NOMO-1 treated with dmso at 0.1 percent for 144 hours (cell line): ENCODE measurements at regions not wholly inside any gene's neighbourhood (a gene's known extent, or its start where the extent isn't known, plus 50 kb on each side); places are given as distances from the start of the nearest gene placed in this dataset.

ENCODE experiments used
- DNase-seq: peaks from one replicate; lab custom pipeline; 2025; ENCODE audit not compliant: unreplicated experiment; lab: John Stamatoyannopoulos, UW

- no peak for DNase-seq
Measured at GRCh38 chr16:66069587-66069986, 296.9 kb upstream of the CDH5 start.

GRCh38 chr16:66066404-66066803 lies 300.1 kb upstream of the CDH5 start:
- no peak for DNase-seq

GRCh38 chr16:66065925-66066324 lies 300.6 kb upstream of the CDH5 start:
- no peak for DNase-seq

- DNase-seq, result no peak
Measured at GRCh38 chr16:66064801-66065530, 301.5 kb upstream of the CDH5 start.

- DNase-seq, result no peak
Measured at GRCh38 chr16:66058832-66059231, 307.7 kb upstream of the CDH5 start.

- DNase-seq, result no peak
Measured at GRCh38 chr16:66058172-66058691, 308.3 kb upstream of the CDH5 start.

GRCh38 chr16:66057057-66057456 lies 309.4 kb upstream of the CDH5 start:
- no peak for DNase-seq

GRCh38 chr16:66054095-66054494 lies 312.4 kb upstream of the CDH5 start:
- no peak for DNase-seq

- no peak for DNase-seq
Measured at GRCh38 chr16:66052745-66053144, 313.7 kb upstream of the CDH5 start.

GRCh38 chr16:66050991-66051390 lies 315.5 kb upstream of the CDH5 start:
- DNase-seq, result no peak

- DNase-seq, result no peak
Measured at GRCh38 chr16:66049865-66050264, 316.6 kb upstream of the CDH5 start.

GRCh38 chr16:66045626-66046025 lies 320.9 kb upstream of the CDH5 start:
- DNase-seq, result no peak

- no peak for DNase-seq
Measured at GRCh38 chr16:66044556-66044955, 321.9 kb upstream of the CDH5 start.

- DNase-seq, result no peak
Measured at GRCh38 chr16:66044089-66044488, 322.4 kb upstream of the CDH5 start.

GRCh38 chr16:66043326-66043725 lies 323.2 kb upstream of the CDH5 start:
- DNase-seq, result no peak

GRCh38 chr16:66042341-66042740 lies 324.1 kb upstream of the CDH5 start:
- no peak for DNase-seq

- DNase-seq, result no peak
Measured at GRCh38 chr16:66041907-66042306, 324.6 kb upstream of the CDH5 start.

- no peak for DNase-seq
Measured at GRCh38 chr16:66039793-66040192, 326.7 kb upstream of the CDH5 start.

GRCh38 chr16:66036793-66037715 lies 329.4 kb upstream of the CDH5 start:
- DNase-seq, result no peak

- DNase-seq, result no peak
Measured at GRCh38 chr16:66036184-66036583, 330.3 kb upstream of the CDH5 start.

GRCh38 chr16:66035096-66035495 lies 331.4 kb upstream of the CDH5 start:
- DNase-seq, result no peak

- no peak for DNase-seq
Measured at GRCh38 chr16:66032841-66033240, 333.6 kb upstream of the CDH5 start.
